K562 (cell line): ENCODE measurements at regions not wholly inside any gene's neighbourhood (a gene's known extent, or its start where the extent isn't known, plus 50 kb on each side); places are given as distances from the start of the nearest gene placed in this dataset.

ENCODE experiments used
- EHMT2 ChIP-seq: fragments of 450-650 bp; IDR thresholded peaks from 2 replicates; pipeline ENCODE4 v1.6.1; 2018; ENCODE audit warnings: antibody characterized with exemption
- ELF4 ChIP-seq: fragments of 450-650 bp; formaldehyde crosslinking; IDR thresholded peaks from 2 replicates; pipeline ENCODE4 v1.4.0; 2022; ENCODE audit warnings: missing genetic modification characterization
- EZH2 ChIP-seq: IDR thresholded peaks from 2 replicates; pipeline ENCODE4 v1.6.1; 2012; ENCODE audit warnings: low read depth, mild to moderate bottlenecking, inconsistent platforms, low read length, borderline replicate concordance

GRCh38 chr16:51722467-51722866 is 571.4 kb upstream of the SALL1 start:
- TF ChIP-seq EHMT2 (no peak), EZH2 (no peak), ELF4 (CRISPR knock-in tag) (no peak)
